SK-N-SH treated with all-trans-retinoic acid at 6 μM for 48 hours (cell line): ENCODE measurements at regions not wholly inside any gene's neighbourhood (a gene's known extent, or its start where the extent isn't known, plus 50 kb on each side); places are given as distances from the start of the nearest gene placed in this dataset.

Experiments
- ATAC-seq: fragments of 200-7000 bp; cut with Tn5 transposase; 3 replicates; pipeline ENCODE4 v1.9.1; 2020; ENCODE audit warnings: mild to moderate bottlenecking, moderate library complexity
- ARNTL ChIP-seq: fragments of 450-650 bp; formaldehyde crosslinking; IDR thresholded peaks from 2 replicates; pipeline ENCODE4 v1.5.0; 2020; ENCODE audit warnings: low read depth, mild to moderate bottlenecking, moderate library complexity, borderline replicate concordance
- BACH2 ChIP-seq: fragments of 250-450 bp; sonication (Bioruptor Pico); IDR thresholded peaks from 2 replicates; pipeline ENCODE4 v1.9.0; 2021; ENCODE audit warnings: mild to moderate bottlenecking, borderline replicate concordance
- GLIS3 ChIP-seq: fragments of 250-450 bp; sonication (Bioruptor Pico); IDR thresholded peaks from 2 replicates; pipeline ENCODE4 v1.5.0; 2020; ENCODE audit warnings: mild to moderate bottlenecking, moderate library complexity
- ISL1 ChIP-seq: fragments of 250-450 bp; sonication (Bioruptor Pico); IDR thresholded peaks from 2 replicates; pipeline ENCODE4 v2.1.2; 2022; ENCODE audit warnings: mild to moderate bottlenecking, moderate library complexity
- OSR1 ChIP-seq: fragments of 250-450 bp; sonication (Bioruptor Pico); IDR thresholded peaks from 2 replicates; pipeline ENCODE4 v1.8.0; 2022; ENCODE audit warnings: moderate library complexity, mild to moderate bottlenecking, inconsistent platforms
- PPARA ChIP-seq: fragments of 250-450 bp; sonication (Bioruptor Pico); IDR thresholded peaks from 2 replicates; pipeline ENCODE4 v1.5.0; 2020; ENCODE audit warnings: mild to moderate bottlenecking, borderline replicate concordance
- RARB ChIP-seq: fragments of 250-450 bp; sonication (Bioruptor Pico); IDR thresholded peaks from 2 replicates; pipeline ENCODE4 v1.8.0; 2021; ENCODE audit warnings: mild to moderate bottlenecking, moderate library complexity
- SNAI2 ChIP-seq: fragments of 250-450 bp; sonication (Bioruptor Pico); IDR thresholded peaks from 2 replicates; pipeline ENCODE4 v1.5.0; 2020; ENCODE audit warnings: mild to moderate bottlenecking, moderate library complexity
- TCF4 ChIP-seq: fragments of 250-450 bp; sonication (Bioruptor Pico); IDR thresholded peaks from 2 replicates; pipeline ENCODE4 v1.8.0; 2021; ENCODE audit warnings: mild to moderate bottlenecking, moderate library complexity, borderline replicate concordance
- TOX ChIP-seq: fragments of 250-450 bp; sonication (Bioruptor Pico); IDR thresholded peaks from 2 replicates; pipeline ENCODE4 v1.8.0; 2021; ENCODE audit warnings: mild to moderate bottlenecking, moderate library complexity, borderline replicate concordance
- ZC3H10 ChIP-seq: fragments of 250-450 bp; sonication (Bioruptor Pico); IDR thresholded peaks from 2 replicates; pipeline ENCODE4 v1.5.1; 2021; ENCODE audit warnings: mild to moderate bottlenecking, moderate library complexity
- ZFP3 ChIP-seq: fragments of 250-450 bp; sonication (Bioruptor Pico); IDR thresholded peaks from 2 replicates; pipeline ENCODE4 v1.5.0; 2020; ENCODE audit warnings: mild to moderate bottlenecking, moderate library complexity
- ZFP30 ChIP-seq: fragments of 450-650 bp; formaldehyde crosslinking; IDR thresholded peaks from 2 replicates; pipeline ENCODE4 v1.5.0; 2022; ENCODE audit warnings: mild to moderate bottlenecking, moderate library complexity
- ZNF565 ChIP-seq: fragments of 450-650 bp; formaldehyde crosslinking; conservative IDR thresholded peaks from 2 replicates; pipeline ENCODE4 v1.5.0; 2020; ENCODE audit warnings: low read depth, mild to moderate bottlenecking, moderate library complexity
- ZNF70 ChIP-seq: fragments of 450-650 bp; formaldehyde crosslinking; IDR thresholded peaks from 2 replicates; pipeline ENCODE4 v1.5.0; 2020; ENCODE audit warnings: mild to moderate bottlenecking, moderate library complexity
- ZNF8 ChIP-seq: fragments of 450-650 bp; formaldehyde crosslinking; IDR thresholded peaks from 2 replicates; pipeline ENCODE4 v1.5.0; 2020; ENCODE audit warnings: mild to moderate bottlenecking, moderate library complexity
- TF ChIP-seq, protein P1 (sequence below): fragments of 250-450 bp; sonication (Bioruptor Pico); IDR thresholded peaks from 2 replicates; pipeline ENCODE4 v1.8.0; 2020; ENCODE audit warnings: mild to moderate bottlenecking, moderate library complexity, borderline replicate concordance
- TF ChIP-seq, protein P2 (sequence below): fragments of 250-450 bp; sonication (Bioruptor Pico); IDR thresholded peaks from 2 replicates; pipeline ENCODE4 v1.5.1; 2021; ENCODE audit warnings: mild to moderate bottlenecking, moderate library complexity
- TF ChIP-seq, protein P3 (sequence below): fragments of 250-450 bp; sonication (Bioruptor Pico); IDR thresholded peaks from 2 replicates; pipeline ENCODE4 v1.5.0; 2020; ENCODE audit warnings: mild to moderate bottlenecking, moderate library complexity
- TF ChIP-seq, protein P4 (sequence below): fragments of 250-450 bp; sonication (Bioruptor Pico); IDR thresholded peaks from 2 replicates; pipeline ENCODE4 v1.5.1; 2020; ENCODE audit warnings: low read depth, mild to moderate bottlenecking, moderate library complexity
- TF ChIP-seq, protein P5 (sequence below): fragments of 250-450 bp; sonication (Bioruptor Pico); IDR thresholded peaks from 2 replicates; pipeline ENCODE4 v1.8.0; 2021; ENCODE audit warnings: low read depth, mild to moderate bottlenecking, moderate library complexity, borderline replicate concordance

DNA sequence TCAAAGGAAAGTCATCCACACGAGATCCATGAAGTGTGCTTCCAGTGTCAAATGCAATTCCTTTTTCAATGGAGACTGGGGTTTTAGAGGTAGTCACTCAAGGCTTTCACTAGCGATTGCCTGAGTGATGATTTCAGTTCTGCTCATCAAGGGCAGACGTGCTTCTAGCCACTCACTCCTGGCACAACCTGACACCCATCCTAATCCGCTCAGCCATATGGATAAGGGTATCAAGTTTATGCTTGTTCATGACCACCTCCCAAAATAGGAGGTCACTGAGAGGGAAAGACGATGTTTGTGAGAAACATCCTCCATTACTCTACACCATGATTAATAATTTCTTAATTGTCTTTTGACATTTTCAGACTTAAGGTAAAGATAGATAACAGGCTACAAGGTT is 91.3 kb upstream of the HEY2 start:
- no peak for ATAC-seq
- TF ChIP-seq, protein P1, sequence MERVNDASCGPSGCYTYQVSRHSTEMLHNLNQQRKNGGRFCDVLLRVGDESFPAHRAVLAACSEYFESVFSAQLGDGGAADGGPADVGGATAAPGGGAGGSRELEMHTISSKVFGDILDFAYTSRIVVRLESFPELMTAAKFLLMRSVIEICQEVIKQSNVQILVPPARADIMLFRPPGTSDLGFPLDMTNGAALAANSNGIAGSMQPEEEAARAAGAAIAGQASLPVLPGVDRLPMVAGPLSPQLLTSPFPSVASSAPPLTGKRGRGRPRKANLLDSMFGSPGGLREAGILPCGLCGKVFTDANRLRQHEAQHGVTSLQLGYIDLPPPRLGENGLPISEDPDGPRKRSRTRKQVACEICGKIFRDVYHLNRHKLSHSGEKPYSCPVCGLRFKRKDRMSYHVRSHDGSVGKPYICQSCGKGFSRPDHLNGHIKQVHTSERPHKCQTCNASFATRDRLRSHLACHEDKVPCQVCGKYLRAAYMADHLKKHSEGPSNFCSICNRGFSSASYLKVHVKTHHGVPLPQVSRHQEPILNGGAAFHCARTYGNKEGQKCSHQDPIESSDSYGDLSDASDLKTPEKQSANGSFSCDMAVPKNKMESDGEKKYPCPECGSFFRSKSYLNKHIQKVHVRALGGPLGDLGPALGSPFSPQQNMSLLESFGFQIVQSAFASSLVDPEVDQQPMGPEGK (CRISPR knock-in tag) = no peak
- no peak for TF ChIP-seq SNAI2 (CRISPR knock-in tag)
- TF ChIP-seq PPARA = no peak
- no peak for TF ChIP-seq ZFP30 (CRISPR knock-in tag)
- TF ChIP-seq OSR1 (CRISPR knock-in tag) = no peak
- no peak for TF ChIP-seq ISL1 (CRISPR knock-in tag)
- no peak for TF ChIP-seq TCF4 (CRISPR knock-in tag)
- TF ChIP-seq ARNTL (CRISPR knock-in tag) = no peak
- TF ChIP-seq BACH2 (CRISPR knock-in tag) = no peak
- TF ChIP-seq GLIS3 (CRISPR knock-in tag) = no peak
- TF ChIP-seq, protein P2, sequence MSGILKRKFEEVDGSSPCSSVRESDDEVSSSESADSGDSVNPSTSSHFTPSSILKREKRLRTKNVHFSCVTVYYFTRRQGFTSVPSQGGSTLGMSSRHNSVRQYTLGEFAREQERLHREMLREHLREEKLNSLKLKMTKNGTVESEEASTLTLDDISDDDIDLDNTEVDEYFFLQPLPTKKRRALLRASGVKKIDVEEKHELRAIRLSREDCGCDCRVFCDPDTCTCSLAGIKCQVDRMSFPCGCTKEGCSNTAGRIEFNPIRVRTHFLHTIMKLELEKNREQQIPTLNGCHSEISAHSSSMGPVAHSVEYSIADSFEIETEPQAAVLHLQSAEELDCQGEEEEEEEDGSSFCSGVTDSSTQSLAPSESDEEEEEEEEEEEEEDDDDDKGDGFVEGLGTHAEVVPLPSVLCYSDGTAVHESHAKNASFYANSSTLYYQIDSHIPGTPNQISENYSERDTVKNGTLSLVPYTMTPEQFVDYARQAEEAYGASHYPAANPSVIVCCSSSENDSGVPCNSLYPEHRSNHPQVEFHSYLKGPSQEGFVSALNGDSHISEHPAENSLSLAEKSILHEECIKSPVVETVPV (CRISPR knock-in tag) = no peak
- no peak for TF ChIP-seq ZFP3 (CRISPR knock-in tag)
- no peak for TF ChIP-seq ZNF70 (CRISPR knock-in tag)
- TF ChIP-seq, protein P3, sequence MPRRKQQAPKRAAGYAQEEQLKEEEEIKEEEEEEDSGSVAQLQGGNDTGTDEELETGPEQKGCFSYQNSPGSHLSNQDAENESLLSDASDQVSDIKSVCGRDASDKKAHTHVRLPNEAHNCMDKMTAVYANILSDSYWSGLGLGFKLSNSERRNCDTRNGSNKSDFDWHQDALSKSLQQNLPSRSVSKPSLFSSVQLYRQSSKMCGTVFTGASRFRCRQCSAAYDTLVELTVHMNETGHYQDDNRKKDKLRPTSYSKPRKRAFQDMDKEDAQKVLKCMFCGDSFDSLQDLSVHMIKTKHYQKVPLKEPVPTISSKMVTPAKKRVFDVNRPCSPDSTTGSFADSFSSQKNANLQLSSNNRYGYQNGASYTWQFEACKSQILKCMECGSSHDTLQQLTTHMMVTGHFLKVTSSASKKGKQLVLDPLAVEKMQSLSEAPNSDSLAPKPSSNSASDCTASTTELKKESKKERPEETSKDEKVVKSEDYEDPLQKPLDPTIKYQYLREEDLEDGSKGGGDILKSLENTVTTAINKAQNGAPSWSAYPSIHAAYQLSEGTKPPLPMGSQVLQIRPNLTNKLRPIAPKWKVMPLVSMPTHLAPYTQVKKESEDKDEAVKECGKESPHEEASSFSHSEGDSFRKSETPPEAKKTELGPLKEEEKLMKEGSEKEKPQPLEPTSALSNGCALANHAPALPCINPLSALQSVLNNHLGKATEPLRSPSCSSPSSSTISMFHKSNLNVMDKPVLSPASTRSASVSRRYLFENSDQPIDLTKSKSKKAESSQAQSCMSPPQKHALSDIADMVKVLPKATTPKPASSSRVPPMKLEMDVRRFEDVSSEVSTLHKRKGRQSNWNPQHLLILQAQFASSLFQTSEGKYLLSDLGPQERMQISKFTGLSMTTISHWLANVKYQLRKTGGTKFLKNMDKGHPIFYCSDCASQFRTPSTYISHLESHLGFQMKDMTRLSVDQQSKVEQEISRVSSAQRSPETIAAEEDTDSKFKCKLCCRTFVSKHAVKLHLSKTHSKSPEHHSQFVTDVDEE (CRISPR knock-in tag) = no peak
- TF ChIP-seq, protein P4, sequence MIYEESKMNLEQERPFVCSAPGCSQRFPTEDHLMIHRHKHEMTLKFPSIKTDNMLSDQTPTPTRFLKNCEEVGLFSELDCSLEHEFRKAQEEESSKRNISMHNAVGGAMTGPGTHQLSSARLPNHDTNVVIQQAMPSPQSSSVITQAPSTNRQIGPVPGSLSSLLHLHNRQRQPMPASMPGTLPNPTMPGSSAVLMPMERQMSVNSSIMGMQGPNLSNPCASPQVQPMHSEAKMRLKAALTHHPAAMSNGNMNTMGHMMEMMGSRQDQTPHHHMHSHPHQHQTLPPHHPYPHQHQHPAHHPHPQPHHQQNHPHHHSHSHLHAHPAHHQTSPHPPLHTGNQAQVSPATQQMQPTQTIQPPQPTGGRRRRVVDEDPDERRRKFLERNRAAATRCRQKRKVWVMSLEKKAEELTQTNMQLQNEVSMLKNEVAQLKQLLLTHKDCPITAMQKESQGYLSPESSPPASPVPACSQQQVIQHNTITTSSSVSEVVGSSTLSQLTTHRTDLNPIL = no peak
- TF ChIP-seq RARB (CRISPR knock-in tag) = no peak
- no peak for TF ChIP-seq ZC3H10 (CRISPR knock-in tag)

DNA sequence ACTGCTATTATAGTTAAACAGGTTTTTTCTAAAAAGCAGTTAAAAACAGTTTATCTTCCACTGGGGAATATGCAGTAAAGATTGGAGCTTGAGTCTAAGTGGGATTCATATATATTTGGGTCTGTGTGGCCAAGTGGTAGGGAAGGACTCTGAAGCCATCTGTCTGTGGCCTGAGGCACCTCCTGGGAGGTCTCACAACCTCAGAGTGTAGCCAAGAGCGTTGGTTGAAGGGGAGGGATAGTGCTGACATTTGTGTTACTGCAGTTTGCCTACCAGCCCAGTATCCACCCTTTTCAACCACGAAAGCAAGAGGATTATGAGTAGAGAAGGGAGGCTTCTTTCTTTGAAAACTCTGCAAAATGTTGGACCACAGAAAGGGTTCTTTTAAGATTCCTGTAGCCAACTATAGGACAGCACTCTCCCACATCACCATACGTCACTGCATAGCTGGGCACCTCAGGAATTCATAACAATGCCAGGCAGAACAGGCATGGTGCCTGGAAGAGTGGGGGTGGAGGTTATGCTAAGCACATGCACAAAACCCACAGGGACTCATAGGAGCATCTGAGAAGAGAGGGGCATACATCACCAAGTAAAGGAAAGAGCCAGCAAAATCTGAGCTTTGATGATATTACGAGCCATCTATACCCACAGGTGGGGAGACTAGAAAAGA is 90.5 kb upstream of the HEY2 start:
- no peak for ATAC-seq
- TF ChIP-seq ISL1 (CRISPR knock-in tag) (no peak), TOX (no peak), BACH2 (CRISPR knock-in tag) (no peak), ARNTL (CRISPR knock-in tag) (no peak), GLIS3 (CRISPR knock-in tag) (no peak), ZC3H10 (CRISPR knock-in tag) (no peak), ZNF70 (CRISPR knock-in tag) (no peak), TCF4 (CRISPR knock-in tag) (no peak)
- TF ChIP-seq, protein P4 = no peak
- TF ChIP-seq, protein P1 (CRISPR knock-in tag) = no peak
- TF ChIP-seq, all 23 proteins: peak for 0

DNA sequence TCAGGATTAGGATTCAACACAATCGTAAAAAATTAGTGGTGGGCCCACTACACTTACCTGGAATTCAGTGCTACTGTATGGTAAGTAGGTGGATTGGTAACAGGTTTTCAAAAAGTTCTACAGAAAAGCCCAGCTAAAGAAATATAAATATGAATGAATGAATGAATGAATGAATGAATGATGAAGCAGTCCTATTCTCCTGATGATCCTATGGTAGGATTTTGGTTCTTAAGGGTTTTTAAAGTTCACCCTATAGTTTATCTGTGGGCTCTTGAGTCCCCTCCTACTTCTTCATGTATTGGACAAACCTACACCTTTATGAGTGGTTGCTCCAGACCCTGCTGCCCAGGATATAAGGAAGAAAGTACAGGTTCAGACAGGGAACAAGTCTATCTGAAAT is 89.5 kb upstream of the HEY2 start:
- no peak for ATAC-seq
- no peak for TF ChIP-seq TOX
- TF ChIP-seq BACH2 (CRISPR knock-in tag) = no peak
- no peak for TF ChIP-seq ZNF565 (CRISPR knock-in tag)
- TF ChIP-seq OSR1 (CRISPR knock-in tag) = no peak
- TF ChIP-seq ZNF8 (CRISPR knock-in tag) = no peak
- TF ChIP-seq ZNF70 (CRISPR knock-in tag) = no peak
- TF ChIP-seq ZFP30 (CRISPR knock-in tag) = no peak
- TF ChIP-seq, protein P5, sequence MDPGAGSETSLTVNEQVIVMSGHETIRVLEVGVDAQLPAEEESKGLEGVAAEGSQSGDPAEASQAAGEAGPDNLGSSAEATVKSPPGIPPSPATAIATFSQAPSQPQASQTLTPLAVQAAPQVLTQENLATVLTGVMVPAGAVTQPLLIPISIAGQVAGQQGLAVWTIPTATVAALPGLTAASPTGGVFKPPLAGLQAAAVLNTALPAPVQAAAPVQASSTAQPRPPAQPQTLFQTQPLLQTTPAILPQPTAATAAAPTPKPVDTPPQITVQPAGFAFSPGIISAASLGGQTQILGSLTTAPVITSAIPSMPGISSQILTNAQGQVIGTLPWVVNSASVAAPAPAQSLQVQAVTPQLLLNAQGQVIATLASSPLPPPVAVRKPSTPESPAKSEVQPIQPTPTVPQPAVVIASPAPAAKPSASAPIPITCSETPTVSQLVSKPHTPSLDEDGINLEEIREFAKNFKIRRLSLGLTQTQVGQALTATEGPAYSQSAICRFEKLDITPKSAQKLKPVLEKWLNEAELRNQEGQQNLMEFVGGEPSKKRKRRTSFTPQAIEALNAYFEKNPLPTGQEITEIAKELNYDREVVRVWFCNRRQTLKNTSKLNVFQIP (CRISPR knock-in tag) = no peak
